SK-N-MC (cell line): ENCODE measurements at regions not wholly inside any gene's neighbourhood (a gene's known extent, or its start where the extent isn't known, plus 50 kb on each side); places are given as distances from the start of the nearest gene placed in this dataset.

Source experiments
- EZH2 ChIP-seq: fragments of 200-600 bp; sonication (generic); IDR thresholded peaks from one replicate; pipeline ENCODE4 v1.6.1; 2017; ENCODE audit warnings: antibody characterized with exemption
- FOXP2 ChIP-seq: optimal IDR thresholded peaks from 2 replicates; pipeline ENCODE3; 2011; ENCODE audit warnings: mild to moderate bottlenecking, moderate library complexity; ENCODE audit not compliant: insufficient read depth; ENCODE audit errors: extremely low read length, control extremely low read depth
- POLR2AphosphoS5 ChIP-seq: IDR thresholded peaks from 2 replicates; pipeline ENCODE4 v1.6.1; 2012; ENCODE audit warnings: mild to moderate bottlenecking, low read depth, low read length, borderline replicate concordance

- TF ChIP-seq EZH2 (no peak), POLR2AphosphoS5 (no peak), FOXP2 (no peak)
These were observed 293.9 kb upstream of the PLET1 start for GRCh38 chr11:112554586-112554985.
